ENCODE measurements at regions not wholly inside any gene's neighbourhood (a gene's known extent, or its start where the extent isn't known, plus 50 kb on each side); places are given as distances from the start of the nearest gene placed in this dataset.

DNA sequence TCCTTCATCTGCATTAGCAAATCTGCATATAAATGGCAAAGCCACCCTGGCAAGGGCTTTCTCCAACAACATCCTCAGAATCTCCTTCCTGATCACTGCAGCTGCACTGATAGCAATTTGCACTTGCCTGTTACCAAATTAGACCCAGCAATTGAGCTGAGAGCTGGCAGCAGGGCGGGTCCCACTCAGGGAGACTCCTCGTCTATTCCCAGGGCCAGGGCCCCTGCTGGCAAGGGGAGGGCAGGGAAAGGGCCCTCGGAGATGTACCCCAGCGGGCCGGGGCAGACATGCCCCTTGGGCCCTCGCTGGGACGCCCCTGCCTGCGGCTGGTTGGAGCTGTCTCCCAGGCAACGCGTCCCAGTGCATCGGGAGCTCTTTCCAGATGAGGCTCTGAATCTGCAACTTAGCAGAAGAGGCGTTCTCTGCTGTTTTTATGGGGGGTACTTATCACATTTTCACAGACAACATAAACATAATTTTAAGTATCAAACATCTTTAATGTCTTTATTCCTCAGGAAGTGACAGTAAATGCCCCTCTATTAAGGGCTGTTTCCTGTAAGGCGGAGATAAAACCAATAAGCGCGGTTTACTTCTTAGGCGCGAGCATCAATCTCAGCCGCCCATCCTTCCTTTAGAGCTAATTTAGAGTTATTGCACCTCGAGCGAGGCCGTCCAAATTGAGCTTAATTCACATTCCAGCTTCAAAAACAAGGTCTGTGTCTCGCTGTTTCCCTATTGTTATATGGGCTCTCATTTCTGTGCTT, 249.0 kb upstream of the PPP2R2D start:
- DNase-seq (ENCODE audit: low spot score), result no peak

DNA sequence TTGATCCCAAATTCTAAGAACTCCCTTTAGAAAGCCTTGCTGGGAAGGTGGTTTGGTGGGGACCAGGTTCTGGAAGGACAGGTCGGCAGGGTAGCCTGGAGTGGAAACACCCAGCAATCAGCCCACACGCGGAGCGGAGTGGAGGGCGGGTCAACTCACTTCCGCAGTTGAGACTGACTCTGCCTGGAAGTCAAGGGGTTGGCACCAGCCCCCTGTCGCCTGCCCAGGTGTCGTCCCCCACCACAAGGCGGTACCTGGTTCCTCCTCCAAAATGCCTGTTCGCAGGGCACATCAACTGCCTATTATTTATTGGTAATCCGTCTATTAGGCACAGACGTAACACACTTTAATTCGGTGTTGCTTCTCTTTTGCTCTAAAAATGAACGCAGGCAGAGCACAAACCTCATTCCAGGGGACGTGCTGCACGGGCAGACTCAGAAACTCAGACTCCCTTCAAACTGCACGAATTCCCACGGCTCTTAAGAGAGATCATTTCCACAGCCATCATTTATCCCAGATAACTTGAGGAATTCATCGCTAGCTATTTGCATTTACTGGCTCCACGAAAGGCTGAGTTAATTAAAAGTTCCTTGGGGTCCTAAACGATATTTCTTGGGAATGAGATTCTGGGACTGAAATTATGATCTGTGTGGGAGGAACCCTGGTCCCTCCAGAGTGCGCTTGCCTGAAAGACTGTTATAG, 248.2 kb upstream of the PPP2R2D start:
- DNase-seq (ENCODE audit: low spot score), result no peak

DNA sequence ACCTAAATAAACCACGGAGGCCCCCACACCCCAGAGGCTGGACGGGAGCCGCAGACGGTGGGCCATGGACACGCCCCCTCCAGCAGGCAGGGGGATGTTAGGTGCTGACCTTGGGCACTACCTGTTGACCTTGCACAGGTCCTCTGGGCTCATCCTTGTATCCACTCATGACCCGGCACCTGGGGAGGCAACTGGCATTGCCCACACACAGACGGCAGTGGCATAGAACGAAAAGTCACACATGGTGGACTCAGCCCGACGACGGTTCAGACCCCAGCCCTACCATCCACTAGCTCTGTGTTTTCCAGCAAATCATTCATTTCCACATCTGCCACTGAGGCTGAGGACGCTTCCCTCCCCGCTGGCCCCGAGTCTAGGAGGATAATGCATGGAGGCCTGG, 247.7 kb upstream of the PPP2R2D start:
- DNase-seq (ENCODE audit: low spot score), result no peak

DNA sequence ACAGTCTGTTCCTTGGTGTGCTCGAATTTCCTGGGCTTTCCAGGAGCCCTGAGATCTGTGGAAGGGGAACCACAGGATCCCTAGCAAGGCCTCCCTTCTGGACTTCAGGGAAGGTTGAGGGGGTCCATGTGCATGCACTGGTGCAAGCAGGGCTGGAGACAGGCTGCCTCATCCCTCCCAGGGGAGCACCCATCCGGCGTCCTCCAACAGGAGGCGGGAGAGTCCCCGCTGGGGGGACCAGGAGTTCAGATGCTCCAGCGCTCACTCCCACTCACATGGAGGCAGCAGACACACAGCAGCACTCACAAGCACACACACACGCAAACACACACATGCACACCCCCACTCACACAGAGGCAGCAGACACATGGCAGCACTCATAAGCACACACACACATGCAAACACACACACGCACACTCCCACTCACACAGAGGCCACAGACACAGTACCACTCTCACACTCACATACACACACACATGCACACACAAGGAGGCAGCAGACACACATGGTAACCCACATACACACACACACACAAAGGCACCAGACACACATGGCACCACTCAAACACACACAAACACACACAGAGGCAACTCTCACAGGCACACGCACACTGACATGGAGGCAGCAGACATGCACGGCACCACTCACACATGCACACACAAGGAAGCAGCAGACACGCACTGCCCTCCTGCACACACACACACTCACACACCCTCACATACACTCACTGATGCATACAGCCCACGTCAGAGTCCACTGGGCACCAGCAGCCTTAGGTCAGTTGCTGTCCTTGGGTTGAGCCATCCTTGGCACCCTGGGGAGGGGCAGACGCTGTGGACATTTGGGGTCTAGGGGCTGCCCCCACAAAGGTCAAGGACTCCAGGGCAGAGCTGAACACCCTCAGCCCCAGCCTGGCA, 247.0 kb upstream of the PPP2R2D start:
- peak; percentile 22 for DNase-seq (ENCODE audit: low spot score)

DNA sequence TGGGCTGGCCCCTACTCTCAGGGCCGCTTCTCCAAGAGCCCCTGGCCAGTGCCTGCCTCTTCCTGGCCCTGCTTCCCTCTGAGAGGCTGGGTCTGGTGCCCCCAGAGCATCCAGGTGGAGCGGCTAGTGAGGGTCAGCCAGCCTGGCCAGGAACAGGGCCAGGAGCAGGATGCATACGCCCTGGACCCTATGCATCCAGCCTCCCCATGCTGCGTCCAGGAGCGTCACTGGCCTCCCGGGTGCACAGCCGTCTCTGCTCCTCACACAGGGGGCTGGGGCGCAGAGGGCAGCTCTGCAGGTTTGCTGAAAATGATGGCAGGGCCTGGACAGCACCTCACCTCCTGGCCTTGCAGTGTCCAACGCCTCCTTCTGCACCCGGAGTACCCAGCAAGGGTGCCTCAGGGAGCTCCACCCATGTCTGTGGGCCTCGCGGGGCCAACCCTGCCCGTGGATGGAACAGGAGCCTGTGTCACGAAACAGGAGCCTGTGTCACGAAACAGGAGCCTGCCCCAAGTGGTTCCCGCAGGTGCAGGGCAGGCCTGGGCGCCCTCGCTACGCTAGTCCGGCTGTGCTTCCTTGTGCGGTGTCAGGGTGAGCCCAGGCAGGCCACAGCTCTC, 246.2 kb upstream of the PPP2R2D start:
- DNase-seq (ENCODE audit: low spot score), result no peak

DNA sequence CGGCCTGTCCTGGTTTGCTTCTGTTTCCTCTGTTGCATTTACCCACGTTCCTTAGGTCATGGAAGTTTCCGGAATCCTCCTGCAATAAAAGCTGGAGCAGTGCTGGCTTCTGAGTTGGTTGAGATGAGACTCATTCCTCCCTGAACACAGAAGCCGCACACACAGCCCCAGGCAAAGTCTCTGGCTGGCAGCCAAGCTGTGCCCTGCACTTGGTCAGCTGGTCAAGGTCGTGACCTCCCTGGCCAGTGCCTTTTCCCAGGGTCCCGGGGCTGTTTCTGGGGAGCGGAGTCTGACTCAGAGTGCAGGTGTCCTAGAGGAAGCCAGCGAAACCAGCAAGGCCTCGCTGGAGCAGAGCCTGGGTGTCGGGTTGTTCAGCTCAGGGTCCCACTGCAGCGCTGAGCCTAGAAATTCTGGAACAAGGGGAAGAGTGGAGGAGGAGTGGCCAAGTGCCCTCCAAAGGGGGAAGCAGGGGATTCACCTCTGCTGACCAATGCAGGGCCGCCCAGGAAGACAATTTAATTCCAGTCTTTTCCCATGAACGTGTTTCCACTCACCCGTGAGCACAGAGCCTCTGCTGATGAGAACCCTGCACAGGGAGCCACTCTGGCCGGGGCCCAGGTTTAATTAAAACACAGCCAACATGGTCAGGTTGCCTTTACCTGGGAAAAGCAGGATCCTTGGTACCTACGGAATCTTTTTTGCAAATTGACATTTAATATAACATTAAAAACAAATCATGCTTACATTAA, 245.5 kb upstream of the PPP2R2D start:
- peak; percentile 86 for DNase-seq (ENCODE audit: low spot score)

DNA sequence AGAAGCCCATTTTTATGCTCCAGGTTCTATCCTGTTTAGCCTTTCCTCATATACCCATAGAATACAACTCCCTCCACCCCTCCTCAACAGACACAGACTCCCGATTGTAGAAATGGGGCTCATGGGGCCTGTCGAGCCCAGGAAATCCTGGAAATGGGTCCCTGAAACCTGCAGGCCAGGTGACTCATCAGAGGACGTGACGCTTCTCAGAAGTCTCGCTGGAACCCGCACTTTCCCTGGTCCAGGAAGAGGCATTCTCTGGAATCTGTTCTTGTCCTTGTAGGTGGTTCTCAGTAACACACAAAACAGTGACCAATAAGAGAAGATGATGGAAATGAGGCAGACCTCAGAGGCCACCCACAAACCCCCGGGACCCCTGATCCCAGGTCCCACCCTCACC, 244.8 kb upstream of the PPP2R2D start:
- DNase-seq (ENCODE audit: low spot score), result peak; percentile 28

DNA sequence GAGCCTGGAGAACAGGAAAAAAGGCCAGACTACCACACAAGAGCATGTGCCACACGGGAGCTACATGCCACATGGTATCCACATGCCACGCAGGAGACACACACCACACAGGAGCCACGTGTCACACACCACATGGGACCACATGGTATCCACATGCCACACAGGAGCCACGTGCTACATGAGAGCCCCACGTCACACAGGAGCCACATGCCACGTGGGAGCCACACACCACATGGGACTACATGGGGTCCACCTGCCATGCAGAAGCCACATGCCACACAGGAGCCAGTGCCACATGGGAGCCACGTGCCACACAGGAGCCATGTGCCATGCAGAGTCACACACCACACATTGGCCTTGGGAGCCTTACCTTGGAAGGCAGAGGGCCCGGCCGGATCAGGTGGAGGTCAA, 244.4 kb upstream of the PPP2R2D start:
- DNase-seq (ENCODE audit: low spot score), result no peak

DNA sequence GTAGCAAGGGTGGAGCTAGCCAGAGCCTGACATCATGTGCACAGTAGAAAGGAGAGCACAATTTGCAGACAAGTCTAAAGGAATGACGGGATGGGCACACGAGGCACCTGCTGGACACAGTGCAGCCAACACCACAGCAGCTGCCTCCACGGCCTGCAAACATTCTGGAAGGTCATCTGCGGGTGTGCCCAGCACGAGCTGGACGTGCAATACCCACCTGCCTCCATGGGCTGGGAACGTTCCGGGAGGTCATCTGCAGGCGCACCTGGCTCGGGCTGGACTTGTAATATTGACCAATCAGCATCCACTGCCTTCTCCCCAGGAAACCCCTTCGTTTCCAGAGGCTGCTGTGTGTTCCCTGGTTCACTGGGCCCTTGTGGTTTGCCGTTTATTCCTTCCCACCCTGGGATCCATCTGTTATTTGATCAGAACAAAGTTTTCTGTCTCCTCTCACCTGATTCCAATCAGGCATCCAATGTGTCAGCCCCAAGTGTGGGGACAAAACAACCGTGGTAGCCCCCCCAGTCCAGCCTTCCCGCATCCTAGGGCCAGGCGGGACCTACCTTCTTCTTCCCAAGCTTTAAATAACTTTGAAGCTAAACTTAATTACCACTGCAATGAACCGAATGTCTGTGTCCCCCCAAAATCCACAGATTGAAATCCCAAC, 243.4 kb upstream of the PPP2R2D start:
- no peak for DNase-seq (ENCODE audit: low spot score)

DNA sequence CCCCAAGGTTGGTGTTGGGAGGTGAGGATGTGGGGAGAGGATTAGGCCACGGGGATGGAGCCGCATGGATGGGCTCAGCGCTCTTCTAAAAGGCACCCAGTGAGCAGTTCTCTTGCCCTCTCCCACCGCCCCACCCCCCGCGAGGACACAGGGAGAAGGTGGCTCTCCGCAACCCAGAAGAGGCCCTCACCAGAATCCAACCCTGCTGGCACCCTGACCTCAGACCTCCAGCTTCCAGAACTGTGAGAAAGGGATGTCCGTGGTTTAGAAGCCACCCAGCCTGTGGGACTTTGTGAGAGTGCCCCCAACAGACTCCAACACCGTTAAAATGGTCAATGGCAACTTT, 242.8 kb upstream of the PPP2R2D start:
- DNase-seq (ENCODE audit: low spot score), result no peak

DNA sequence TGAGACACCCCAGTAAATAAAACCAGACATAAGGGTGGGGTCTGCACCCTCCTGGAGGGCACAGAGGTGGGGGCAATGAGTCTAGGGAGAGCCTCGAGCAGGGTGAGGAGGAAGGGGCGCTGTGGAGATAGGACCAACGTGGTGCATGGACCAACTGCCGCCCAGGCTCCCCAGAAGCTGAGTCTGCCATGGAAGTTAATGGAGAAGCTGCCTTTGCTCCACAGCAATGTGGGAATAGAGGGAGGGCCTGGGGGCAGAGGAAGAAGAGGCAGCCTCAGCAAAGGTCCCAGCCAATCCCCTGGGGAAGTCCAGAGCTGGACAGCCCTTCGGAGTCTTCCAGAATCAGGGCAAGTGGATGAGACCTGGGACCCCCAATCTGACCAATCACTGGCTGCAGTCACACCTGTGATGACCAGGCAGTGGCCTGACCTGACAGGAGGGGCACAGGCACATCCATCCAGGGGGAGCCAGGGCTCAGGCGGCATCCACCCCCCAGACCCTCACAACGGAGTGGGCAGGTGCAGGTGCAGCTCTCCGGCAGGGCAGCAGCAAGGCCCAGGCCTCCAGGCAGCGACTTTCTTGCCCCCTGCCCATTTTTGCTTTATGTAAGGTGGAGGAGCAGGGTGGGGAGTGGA, 242.2 kb upstream of the PPP2R2D start:
- DNase-seq (ENCODE audit: low spot score), result no peak

DNA sequence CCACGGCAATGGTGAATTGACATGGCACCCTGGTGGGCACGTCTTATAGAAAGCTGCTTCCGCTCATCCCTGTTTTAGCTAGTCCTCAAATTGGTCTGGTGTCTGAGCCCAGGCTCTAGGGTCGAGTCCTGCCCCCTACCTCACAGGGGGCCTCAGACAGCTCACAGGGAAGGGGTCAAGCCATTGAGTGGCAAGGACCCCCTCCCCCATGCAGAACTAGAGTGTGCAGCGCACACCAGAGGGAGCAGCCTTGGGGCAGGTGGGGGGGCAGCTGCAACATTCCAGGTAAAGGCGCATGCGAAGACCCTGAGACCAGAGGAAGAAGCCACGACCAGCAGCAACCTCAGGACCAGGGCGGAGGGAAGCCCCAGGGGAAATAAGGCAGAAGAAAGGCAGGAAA, 240.4 kb upstream of the PPP2R2D start:
- no peak for DNase-seq (ENCODE audit: low spot score)

DNA sequence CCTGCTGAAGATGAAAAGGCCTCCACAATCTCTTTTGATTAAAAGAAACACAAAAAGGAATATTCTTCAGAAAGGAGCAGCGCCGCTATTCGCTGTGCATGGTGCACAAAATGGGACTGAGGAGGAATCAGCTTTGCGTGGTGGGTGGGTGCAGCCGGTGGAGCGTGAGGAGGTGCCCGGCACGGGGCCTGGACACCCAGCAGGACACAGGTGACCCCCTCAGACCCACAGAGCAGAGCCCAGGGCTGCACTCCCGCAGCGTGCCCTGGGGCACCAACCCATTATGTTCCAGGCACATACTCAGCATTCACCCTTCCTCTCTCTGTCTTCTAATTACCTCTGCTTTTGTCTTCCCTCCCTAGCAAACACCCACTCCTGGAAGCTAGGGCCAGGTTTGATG, 238.0 kb upstream of the PPP2R2D start:
- no peak for DNase-seq (ENCODE audit: low spot score)

DNA sequence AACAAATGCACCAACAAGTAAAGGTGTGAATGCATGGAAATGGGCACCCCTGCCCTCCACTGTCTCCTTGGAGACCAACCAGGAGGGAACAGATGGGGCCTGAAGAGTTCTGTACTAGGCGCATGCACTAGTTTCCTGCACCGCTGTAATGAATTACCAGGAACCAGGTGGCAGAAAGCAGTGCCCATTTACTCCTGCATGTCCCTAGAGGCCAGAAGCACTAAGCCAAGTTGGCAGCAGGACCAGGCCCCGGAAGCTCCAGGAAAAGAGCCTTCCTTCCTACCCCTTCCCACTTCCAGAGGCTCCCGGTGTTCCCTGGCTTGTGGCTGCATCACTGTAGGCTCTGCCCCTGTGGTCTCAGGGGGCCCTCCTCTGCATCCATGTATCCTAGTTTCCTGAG, 237.5 kb upstream of the PPP2R2D start:
- DNase-seq (ENCODE audit: low spot score), result no peak

DNA sequence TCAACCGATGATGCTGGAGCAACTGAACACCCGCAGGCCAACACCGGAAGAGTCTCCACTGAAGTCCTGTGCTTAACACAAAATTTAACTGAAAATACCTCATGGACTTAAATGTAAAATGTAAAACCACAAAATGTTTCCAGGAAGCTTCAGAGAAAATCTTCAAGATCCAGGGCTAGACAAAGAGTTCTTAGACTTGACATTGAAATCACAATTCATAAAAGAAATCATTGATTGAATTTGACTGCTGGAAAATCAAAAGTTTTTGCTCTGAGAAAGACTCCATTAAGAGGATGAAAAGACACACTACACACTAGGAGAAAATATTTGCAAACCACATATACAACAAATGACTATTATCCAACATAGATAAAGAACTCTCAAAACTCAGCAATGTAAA, 234.7 kb upstream of the PPP2R2D start:
- DNase-seq (ENCODE audit: low spot score), result no peak

DNA sequence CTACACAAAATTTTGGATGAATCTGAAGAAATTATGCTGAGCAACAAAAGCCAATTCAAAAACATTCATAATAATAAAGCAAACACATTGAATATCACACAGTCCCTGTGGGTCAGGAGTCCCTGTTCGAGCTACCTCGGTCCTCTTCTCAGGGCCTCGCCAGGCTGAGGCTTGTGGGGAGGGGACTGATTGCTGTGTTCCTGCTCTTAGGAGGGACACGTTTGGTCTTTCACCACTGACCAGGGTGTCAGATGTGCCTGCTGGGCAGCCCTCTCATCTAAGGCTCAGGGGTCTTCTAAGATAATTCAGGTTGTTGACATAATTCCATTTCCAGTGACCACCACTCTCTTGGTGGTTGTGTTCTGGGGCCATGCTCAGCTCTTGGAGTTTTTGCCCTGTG, 233.8 kb upstream of the PPP2R2D start:
- DNase-seq (ENCODE audit: low spot score), result no peak

DNA sequence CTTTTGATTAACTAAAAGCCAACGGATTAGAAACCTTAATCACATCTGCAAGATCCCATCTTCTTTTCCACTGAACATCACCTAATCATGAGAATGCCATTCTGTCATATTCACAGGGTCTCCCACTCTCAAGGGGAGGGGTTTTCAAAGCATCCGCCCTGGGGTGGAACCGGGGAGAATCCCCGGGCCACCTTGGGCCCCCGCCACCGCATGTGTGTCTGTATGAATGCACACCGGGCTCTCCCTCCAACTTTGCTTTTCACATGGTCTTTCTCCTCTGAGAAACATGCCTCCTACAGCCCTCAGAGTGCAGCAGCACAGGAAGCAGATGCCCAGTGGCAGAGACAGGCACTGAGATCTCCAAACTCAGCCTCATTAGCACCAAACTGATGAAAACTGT, 233.2 kb upstream of the PPP2R2D start:
- no peak for DNase-seq (ENCODE audit: low spot score)

DNA sequence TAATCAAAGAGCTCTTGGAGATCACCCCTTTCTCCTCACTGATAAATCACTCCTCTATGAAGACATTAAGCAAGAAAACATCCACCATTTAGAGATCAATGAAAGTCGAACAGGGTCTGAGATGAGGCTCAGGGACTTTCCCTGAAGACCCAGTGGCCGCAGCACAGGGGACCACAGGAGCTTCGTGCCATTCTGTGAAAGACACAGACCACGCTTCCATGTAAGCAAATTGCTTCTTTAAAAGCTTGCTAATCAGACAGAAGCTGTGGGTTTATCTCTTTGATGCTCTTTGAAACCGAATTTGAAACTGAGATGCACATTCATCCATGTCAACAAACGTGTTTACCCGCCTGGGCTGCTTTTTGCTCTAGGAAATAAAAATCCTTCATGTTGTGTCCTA, 231.9 kb upstream of the PPP2R2D start:
- no peak for DNase-seq (ENCODE audit: low spot score)

DNA sequence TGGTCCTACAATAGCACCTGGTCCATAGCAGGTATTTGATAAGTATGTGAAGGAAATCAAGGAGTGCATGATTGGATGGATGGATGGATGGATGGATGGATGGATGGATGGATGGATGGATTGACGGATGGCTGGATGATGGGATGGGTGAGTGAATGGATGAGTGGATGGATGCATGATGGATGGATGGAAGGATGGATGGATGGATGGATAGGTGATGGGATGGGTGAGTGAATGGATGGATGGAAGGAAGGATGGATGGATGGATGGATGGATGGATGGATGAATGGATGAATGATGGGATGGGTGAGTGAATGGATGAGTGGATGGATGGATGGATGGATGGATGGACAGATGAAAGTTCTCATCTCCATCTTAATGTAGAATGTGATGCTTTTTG, 231.0 kb upstream of the PPP2R2D start:
- no peak for DNase-seq (ENCODE audit: low spot score)

DNA sequence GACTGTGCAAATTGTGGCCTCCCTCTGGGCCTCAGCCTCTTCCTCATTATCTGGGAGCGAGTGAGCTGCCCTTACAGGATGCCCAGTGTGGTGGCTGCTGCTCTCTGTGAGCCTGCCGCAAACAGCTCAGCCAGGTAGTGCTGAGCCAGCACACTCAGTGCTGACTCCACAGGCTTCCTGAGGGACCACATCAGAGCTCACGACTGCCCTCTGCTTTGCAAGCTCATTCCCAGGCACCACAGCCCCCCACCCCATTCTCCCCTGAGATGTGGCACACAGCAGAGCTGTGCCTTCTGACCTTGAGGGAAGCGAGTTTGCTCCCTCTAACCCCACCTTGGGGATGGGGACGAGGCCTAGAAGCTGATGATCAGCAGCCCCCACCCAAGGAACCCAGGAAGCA, 230.5 kb upstream of the PPP2R2D start:
- DNase-seq (ENCODE audit: low spot score), result no peak

DNA sequence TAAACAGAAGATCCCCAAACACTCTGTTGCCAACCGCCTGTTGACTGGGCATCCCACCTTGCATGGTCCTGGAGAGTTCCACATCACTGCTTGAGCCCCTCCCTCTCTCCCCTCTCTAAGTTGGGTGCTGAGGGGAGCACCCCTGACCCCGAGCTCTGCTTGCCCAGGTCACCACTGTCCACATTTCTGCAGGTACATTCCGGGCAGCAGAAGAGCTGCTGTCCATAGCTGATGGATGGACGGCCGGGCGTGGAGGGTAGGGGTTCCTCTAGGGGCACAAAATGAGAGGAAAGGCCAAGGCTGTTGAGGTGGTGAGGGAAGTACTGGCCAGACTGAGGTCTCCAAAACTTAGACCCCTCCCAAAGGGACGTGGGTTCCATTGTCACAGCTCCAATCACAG, 227.4 kb upstream of the PPP2R2D start:
- DNase-seq (ENCODE audit: low spot score), result no peak

All from kidney tubule cell (primary cell).